GM23338 (cell line): ENCODE measurements at regions not wholly inside any gene's neighbourhood (a gene's known extent, or its start where the extent isn't known, plus 50 kb on each side); places are given as distances from the start of the nearest gene placed in this dataset.

Source experiments
- ATAC-seq: fragments of 200-7000 bp; cut with Tn5 transposase; 3 replicates; pipeline ENCODE4 v1.9.1; 2020
- DNase-seq: peaks from one replicate; pipeline ENCODE4 v3.0.0-alpha.2; 2015; ENCODE audit warnings: low spot score
- H2AFZ ChIP-seq: fragments of 200-600 bp; sonication (generic); 2 replicates; pipeline ENCODE4 v1.8.0; 2016; ENCODE audit warnings: antibody characterized with exemption, mild to moderate bottlenecking, moderate library complexity
- H3F3A ChIP-seq: fragments of 200-600 bp; sonication (generic); replicated peaks from 2 replicates; pipeline ENCODE4 v1.8.0; 2017; ENCODE audit warnings: antibody characterized with exemption, mixed run types, low read depth
- H3K27ac ChIP-seq: fragments of 200-600 bp; sonication (generic); 2 replicates; pipeline ENCODE4 v1.6.1; 2016; ENCODE audit warnings: low read depth
- H3K27me3 ChIP-seq: fragments of 200-600 bp; sonication (generic); 2 replicates; pipeline ENCODE4 v1.8.0; 2016; ENCODE audit warnings: mild to moderate bottlenecking, mixed run types, moderate library complexity; ENCODE audit not compliant: insufficient read depth
- H3K36me3 ChIP-seq: fragments of 200-600 bp; sonication (generic); 2 replicates; pipeline ENCODE4 v1.8.0; 2016; ENCODE audit warnings: mild to moderate bottlenecking; ENCODE audit not compliant: insufficient read depth
- H3K4me1 ChIP-seq: fragments of 200-600 bp; sonication (generic); 2 replicates; pipeline ENCODE4 v1.8.0; 2016; ENCODE audit warnings: mild to moderate bottlenecking, moderate library complexity; ENCODE audit not compliant: insufficient read depth
- H3K4me2 ChIP-seq: fragments of 200-600 bp; sonication (generic); 2 replicates; pipeline ENCODE4 v1.7.1; 2017; ENCODE audit warnings: mixed run types
- H3K4me3 ChIP-seq: fragments of 200-600 bp; sonication (generic); 2 replicates; pipeline ENCODE4 v1.6.1; 2016; ENCODE audit warnings: mixed run types
- H3K79me2 ChIP-seq: fragments of 200-600 bp; sonication (generic); replicated peaks from 2 replicates; pipeline ENCODE4 v1.8.0; 2017; ENCODE audit warnings: mild to moderate bottlenecking; ENCODE audit not compliant: insufficient read depth
- H3K9me2 ChIP-seq: fragments of 200-600 bp; sonication (generic); 2 replicates; pipeline ENCODE4 v1.8.0; 2017; ENCODE audit not compliant: insufficient read depth
- H4K20me1 ChIP-seq: fragments of 200-600 bp; sonication (generic); replicated peaks from 2 replicates; pipeline ENCODE4 v1.8.0; 2017; ENCODE audit warnings: mild to moderate bottlenecking; ENCODE audit not compliant: insufficient read depth
- H3K27ac Mint-ChIP-seq: 2 replicates; pipeline ENCODE4 v1.8.0; 2020; ENCODE audit warnings: inconsistent platforms, mild to moderate bottlenecking, moderate library complexity, mixed read lengths
- H3K27me3 Mint-ChIP-seq: 3 replicates; pipeline ENCODE4 v1.8.0; 2022; ENCODE audit warnings: low read depth, mild to moderate bottlenecking, moderate library complexity, mixed read lengths, inconsistent platforms; ENCODE audit not compliant: insufficient read depth, poor library complexity
- H3K36me3 Mint-ChIP-seq: 3 replicates; pipeline ENCODE4 v1.8.0; 2021; ENCODE audit warnings: low read depth, mild to moderate bottlenecking, inconsistent platforms, moderate library complexity, mixed read lengths
- H3K4me1 Mint-ChIP-seq: 3 replicates; pipeline ENCODE4 v1.8.0; 2020; ENCODE audit warnings: mild to moderate bottlenecking, inconsistent platforms, mixed read lengths
- H3K4me3 Mint-ChIP-seq: 3 replicates; pipeline ENCODE4 v1.8.0; 2021; ENCODE audit warnings: moderate library complexity, mild to moderate bottlenecking, inconsistent platforms, mixed read lengths
- H3K9me3 Mint-ChIP-seq: 3 replicates; pipeline ENCODE4 v1.8.0; 2020; ENCODE audit warnings: moderate library complexity, mild to moderate bottlenecking, inconsistent platforms, mixed read lengths
- EZH2 ChIP-seq: fragments of 200-600 bp; sonication (generic); IDR thresholded peaks from one replicate; pipeline ENCODE4 v1.8.0; 2017; ENCODE audit warnings: antibody characterized with exemption, mild to moderate bottlenecking, low read depth; ENCODE audit not compliant: unreplicated experiment
- JUNB ChIP-seq: IDR thresholded peaks from one replicate; pipeline ENCODE4 v1.6.1; 2016; ENCODE audit warnings: antibody characterized with exemption; ENCODE audit not compliant: unreplicated experiment
- NANOG ChIP-seq: IDR thresholded peaks from 2 replicates; pipeline ENCODE4 v1.6.1; 2016; ENCODE audit warnings: antibody characterized with exemption, borderline replicate concordance
- POLR2AphosphoS5 ChIP-seq: IDR thresholded peaks from 2 replicates; pipeline ENCODE4 v1.6.1; 2016; ENCODE audit warnings: antibody characterized with exemption, low read depth
- STAT1 ChIP-seq: IDR thresholded peaks from one replicate; pipeline ENCODE4 v1.6.1; 2016; ENCODE audit warnings: antibody characterized with exemption; ENCODE audit not compliant: unreplicated experiment
- ZNF114 ChIP-seq: fragments of 250-450 bp; sonication (Bioruptor Pico); IDR thresholded peaks from 2 replicates; pipeline ENCODE4 v1.5.0; 2020; ENCODE audit warnings: mild to moderate bottlenecking, moderate library complexity
- TF ChIP-seq, protein P1 (sequence below): IDR thresholded peaks from one replicate; pipeline ENCODE4 v1.6.1; 2018; ENCODE audit warnings: antibody characterized with exemption; ENCODE audit not compliant: unreplicated experiment
- TF ChIP-seq, protein P2 (sequence below): fragments of 250-450 bp; sonication (Bioruptor Pico); IDR thresholded peaks from 2 replicates; pipeline ENCODE4 v1.5.0; 2020; ENCODE audit warnings: mild to moderate bottlenecking, moderate library complexity
- TF ChIP-seq, protein P3 (sequence below), 2 experiments: fragments of 200-600 bp in 1 of 2; sonication (generic) in 1 of 2; conservative IDR thresholded peaks; 2 replicates each; pipeline versions ENCODE4 v1.5.1 to v1.6.1; 2016 to 2017; ENCODE audit warnings: antibody characterized with exemption in 2 of 2, low read depth in 2 of 2, mild to moderate bottlenecking in 2 of 2, moderate library complexity in 1 of 2

DNA sequence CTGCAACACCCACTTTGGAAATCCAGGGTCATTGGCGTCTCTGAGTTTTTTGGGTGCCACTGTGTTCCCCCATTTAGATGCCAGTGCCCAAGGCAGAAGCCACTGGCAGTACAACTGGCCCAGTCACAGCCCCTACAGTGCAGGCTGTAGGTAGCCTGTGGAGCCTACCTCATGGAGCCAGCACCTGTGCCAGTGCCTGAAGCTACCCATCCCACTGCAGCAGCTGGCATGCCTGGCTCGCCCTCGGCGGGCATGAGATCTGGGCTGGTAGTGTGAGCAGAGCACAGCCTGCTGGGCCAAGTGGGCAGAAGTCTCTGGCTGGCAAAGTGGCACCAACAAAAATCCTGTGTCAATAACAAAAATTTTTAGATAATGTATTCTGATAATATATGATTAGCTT, 1111.4 kb upstream of the NXPH2 start:
- Histone ChIP-seq H3K4me1 (no peaks in the 10 kb centered on the region), H2AFZ (no peak overlapping the region), H3K4me3 (no peak overlapping the region), H3K27me3 (no peaks in the 10 kb centered on the region), H3K36me3 (0 out of 2 replicates have a peak, but pooled peaks cover 6% of the 10 kb centered on the region), H3K4me2 (no peak overlapping the region), H3K27ac (no peak overlapping the region), H4K20me1 (no peaks in the 10 kb centered on the region), H3K9me2 (peaks cover 10% of the 10 kb centered on the region), H3F3A (no peaks in the 10 kb centered on the region), H3K79me2 (no peaks in the 10 kb centered on the region)
- Mint-ChIP-seq H3K4me3 (no peak overlapping the region), H3K4me1 (no peaks in the 10 kb centered on the region), H3K36me3 (peaks cover 23% of the 10 kb centered on the region), H3K9me3 (peaks cover 25% of the 10 kb centered on the region), H3K27ac (no peak overlapping the region), H3K27me3 (peaks cover 1% of the 10 kb centered on the region)
- DNase-seq (no peak), ATAC-seq (no peak)
- no peak for TF ChIP-seq NANOG

DNA sequence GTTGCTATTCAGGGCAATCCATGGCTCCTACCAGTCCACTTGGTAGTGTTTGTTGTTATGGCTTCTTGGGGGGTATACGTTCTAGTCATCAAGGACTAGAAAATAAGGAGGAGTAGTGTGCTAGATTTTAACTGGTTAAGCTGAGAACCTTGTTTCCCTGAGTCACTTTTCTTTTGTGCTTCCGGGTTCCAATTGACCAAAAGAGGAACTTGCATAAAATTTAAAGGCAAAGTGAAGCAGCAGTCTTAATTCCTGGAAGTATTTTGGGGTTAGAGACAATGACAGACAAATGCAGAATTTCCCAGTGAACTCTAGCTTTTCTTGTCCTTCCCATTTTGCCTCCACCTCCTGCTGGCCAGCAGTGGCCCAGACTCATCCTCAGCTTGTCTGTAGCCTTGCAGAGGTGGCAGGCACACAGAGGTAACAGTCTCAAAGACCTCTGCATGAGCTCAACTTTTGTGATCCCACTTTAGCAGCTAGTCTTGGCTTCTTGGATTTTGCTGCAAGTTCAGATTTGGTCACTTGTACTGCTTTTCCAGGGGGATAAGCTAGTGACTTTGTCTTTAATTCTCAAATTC, 1105.8 kb upstream of the NXPH2 start:
- Histone ChIP-seq H2AFZ (peak overlapping the region; percentile 56; the same call in 1 of the 2 replicates), H4K20me1 (no peaks in the 10 kb centered on the region), H3K4me2 (no peak overlapping the region), H3K4me1 (no peaks in the 10 kb centered on the region), H3F3A (no peaks in the 10 kb centered on the region), H3K4me3 (no peak overlapping the region), H3K79me2 (no peaks in the 10 kb centered on the region), H3K36me3 (0 out of 2 replicates have a peak, but pooled peaks cover 3% of the 10 kb centered on the region), H3K27ac (no peak overlapping the region), H3K9me2 (peaks cover 6% of the 10 kb centered on the region), H3K27me3 (no peaks in the 10 kb centered on the region)
- ATAC-seq: no peak; the same call in 2 of the 3 replicates
- peaks cover 1% of the 10 kb centered on the region for H3K27me3 Mint-ChIP-seq
- TF ChIP-seq, protein P1, sequence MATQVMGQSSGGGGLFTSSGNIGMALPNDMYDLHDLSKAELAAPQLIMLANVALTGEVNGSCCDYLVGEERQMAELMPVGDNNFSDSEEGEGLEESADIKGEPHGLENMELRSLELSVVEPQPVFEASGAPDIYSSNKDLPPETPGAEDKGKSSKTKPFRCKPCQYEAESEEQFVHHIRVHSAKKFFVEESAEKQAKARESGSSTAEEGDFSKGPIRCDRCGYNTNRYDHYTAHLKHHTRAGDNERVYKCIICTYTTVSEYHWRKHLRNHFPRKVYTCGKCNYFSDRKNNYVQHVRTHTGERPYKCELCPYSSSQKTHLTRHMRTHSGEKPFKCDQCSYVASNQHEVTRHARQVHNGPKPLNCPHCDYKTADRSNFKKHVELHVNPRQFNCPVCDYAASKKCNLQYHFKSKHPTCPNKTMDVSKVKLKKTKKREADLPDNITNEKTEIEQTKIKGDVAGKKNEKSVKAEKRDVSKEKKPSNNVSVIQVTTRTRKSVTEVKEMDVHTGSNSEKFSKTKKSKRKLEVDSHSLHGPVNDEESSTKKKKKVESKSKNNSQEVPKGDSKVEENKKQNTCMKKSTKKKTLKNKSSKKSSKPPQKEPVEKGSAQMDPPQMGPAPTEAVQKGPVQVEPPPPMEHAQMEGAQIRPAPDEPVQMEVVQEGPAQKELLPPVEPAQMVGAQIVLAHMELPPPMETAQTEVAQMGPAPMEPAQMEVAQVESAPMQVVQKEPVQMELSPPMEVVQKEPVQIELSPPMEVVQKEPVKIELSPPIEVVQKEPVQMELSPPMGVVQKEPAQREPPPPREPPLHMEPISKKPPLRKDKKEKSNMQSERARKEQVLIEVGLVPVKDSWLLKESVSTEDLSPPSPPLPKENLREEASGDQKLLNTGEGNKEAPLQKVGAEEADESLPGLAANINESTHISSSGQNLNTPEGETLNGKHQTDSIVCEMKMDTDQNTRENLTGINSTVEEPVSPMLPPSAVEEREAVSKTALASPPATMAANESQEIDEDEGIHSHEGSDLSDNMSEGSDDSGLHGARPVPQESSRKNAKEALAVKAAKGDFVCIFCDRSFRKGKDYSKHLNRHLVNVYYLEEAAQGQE: no peak
- TF ChIP-seq JUNB: no peak
- no peak for TF ChIP-seq EZH2
- TF ChIP-seq, protein P2, sequence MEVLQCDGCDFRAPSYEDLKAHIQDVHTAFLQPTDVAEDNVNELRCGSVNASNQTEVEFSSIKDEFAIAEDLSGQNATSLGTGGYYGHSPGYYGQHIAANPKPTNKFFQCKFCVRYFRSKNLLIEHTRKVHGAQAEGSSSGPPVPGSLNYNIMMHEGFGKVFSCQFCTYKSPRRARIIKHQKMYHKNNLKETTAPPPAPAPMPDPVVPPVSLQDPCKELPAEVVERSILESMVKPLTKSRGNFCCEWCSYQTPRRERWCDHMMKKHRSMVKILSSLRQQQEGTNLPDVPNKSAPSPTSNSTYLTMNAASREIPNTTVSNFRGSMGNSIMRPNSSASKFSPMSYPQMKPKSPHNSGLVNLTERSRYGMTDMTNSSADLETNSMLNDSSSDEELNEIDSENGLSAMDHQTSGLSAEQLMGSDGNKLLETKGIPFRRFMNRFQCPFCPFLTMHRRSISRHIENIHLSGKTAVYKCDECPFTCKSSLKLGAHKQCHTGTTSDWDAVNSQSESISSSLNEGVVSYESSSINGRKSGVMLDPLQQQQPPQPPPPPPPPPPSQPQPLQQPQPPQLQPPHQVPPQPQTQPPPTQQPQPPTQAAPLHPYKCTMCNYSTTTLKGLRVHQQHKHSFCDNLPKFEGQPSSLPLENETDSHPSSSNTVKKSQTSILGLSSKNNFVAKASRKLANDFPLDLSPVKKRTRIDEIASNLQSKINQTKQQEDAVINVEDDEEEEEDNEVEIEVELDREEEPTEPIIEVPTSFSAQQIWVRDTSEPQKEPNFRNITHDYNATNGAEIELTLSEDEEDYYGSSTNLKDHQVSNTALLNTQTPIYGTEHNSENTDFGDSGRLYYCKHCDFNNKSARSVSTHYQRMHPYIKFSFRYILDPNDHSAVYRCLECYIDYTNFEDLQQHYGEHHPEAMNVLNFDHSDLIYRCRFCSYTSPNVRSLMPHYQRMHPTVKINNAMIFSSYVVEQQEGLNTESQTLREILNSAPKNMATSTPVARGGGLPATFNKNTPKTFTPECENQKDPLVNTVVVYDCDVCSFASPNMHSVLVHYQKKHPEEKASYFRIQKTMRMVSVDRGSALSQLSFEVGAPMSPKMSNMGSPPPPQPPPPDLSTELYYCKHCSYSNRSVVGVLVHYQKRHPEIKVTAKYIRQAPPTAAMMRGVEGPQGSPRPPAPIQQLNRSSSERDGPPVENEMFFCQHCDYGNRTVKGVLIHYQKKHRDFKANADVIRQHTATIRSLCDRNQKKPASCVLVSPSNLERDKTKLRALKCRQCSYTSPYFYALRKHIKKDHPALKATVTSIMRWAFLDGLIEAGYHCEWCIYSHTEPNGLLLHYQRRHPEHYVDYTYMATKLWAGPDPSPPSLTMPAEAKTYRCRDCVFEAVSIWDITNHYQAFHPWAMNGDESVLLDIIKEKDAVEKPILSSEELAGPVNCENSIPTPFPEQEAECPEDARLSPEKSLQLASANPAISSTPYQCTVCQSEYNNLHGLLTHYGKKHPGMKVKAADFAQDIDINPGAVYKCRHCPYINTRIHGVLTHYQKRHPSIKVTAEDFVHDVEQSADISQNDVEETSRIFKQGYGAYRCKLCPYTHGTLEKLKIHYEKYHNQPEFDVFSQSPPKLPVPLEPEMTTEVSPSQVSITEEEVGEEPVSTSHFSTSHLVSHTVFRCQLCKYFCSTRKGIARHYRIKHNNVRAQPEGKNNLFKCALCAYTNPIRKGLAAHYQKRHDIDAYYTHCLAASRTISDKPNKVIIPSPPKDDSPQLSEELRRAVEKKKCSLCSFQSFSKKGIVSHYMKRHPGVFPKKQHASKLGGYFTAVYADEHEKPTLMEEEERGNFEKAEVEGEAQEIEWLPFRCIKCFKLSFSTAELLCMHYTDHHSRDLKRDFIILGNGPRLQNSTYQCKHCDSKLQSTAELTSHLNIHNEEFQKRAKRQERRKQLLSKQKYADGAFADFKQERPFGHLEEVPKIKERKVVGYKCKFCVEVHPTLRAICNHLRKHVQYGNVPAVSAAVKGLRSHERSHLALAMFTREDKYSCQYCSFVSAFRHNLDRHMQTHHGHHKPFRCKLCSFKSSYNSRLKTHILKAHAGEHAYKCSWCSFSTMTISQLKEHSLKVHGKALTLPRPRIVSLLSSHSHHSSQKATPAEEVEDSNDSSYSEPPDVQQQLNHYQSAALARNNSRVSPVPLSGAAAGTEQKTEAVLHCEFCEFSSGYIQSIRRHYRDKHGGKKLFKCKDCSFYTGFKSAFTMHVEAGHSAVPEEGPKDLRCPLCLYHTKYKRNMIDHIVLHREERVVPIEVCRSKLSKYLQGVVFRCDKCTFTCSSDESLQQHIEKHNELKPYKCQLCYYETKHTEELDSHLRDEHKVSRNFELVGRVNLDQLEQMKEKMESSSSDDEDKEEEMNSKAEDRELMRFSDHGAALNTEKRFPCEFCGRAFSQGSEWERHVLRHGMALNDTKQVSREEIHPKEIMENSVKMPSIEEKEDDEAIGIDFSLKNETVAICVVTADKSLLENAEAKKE (CRISPR knock-in tag): no peak
- no peak for TF ChIP-seq POLR2AphosphoS5
- no peak for TF ChIP-seq ZNF114
- no peak for TF ChIP-seq STAT1
- TF ChIP-seq, protein P3, sequence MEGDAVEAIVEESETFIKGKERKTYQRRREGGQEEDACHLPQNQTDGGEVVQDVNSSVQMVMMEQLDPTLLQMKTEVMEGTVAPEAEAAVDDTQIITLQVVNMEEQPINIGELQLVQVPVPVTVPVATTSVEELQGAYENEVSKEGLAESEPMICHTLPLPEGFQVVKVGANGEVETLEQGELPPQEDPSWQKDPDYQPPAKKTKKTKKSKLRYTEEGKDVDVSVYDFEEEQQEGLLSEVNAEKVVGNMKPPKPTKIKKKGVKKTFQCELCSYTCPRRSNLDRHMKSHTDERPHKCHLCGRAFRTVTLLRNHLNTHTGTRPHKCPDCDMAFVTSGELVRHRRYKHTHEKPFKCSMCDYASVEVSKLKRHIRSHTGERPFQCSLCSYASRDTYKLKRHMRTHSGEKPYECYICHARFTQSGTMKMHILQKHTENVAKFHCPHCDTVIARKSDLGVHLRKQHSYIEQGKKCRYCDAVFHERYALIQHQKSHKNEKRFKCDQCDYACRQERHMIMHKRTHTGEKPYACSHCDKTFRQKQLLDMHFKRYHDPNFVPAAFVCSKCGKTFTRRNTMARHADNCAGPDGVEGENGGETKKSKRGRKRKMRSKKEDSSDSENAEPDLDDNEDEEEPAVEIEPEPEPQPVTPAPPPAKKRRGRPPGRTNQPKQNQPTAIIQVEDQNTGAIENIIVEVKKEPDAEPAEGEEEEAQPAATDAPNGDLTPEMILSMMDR (conservative IDR thresholded peaks at IDR 0.05; ENCODE audit: low read depth in 2 of 2): no peak
- H3K9me3 Mint-ChIP-seq: peaks cover 12% of the 10 kb centered on the region
- no peaks in the 10 kb centered on the region for H3K4me1 Mint-ChIP-seq
- peak; percentile 9 for DNase-seq
- H3K36me3 Mint-ChIP-seq: peaks cover 6% of the 10 kb centered on the region; the same call in 2 of the 3 replicates
- no peak overlapping the region for H3K27ac Mint-ChIP-seq
- no peak overlapping the region for H3K4me3 Mint-ChIP-seq
